ENCODE measurements at regions not wholly inside any gene's neighbourhood (a gene's known extent, or its start where the extent isn't known, plus 50 kb on each side); places are given as distances from the start of the nearest gene placed in this dataset.

DNA sequence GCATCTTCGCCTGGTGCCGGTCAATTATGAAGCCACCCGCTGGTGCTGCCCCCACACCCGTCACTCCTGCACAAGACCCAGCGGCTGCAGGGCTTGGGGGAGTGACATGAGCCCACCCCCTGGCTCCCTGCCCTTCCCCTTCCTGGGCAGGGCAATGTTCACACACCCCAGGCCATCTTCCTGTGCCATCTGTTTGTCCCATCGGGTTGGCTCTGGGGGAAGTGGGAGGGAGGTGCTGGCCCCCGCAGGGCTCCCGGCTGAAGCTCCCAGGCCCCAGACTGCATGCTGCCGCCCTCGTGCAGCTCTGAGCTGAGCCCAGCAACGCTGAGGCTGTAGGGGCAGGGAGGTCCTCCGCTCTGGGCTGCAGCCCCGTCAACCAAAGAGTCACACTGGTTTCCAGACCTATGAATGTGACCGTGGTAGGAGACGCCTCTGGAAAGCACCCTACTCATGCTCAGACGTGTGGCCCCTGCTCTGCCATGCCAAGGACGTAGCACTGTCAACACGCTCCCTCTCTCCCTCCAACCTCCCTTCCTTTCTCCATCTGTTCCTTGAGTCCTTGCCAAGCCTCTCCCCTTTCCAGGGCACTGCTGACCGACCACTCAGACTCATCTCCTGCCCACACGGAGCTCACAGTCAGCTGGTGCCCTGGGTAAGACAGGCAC is 140.4 kb downstream of the ENGASE start:
- no peak for DNase-seq

DNA sequence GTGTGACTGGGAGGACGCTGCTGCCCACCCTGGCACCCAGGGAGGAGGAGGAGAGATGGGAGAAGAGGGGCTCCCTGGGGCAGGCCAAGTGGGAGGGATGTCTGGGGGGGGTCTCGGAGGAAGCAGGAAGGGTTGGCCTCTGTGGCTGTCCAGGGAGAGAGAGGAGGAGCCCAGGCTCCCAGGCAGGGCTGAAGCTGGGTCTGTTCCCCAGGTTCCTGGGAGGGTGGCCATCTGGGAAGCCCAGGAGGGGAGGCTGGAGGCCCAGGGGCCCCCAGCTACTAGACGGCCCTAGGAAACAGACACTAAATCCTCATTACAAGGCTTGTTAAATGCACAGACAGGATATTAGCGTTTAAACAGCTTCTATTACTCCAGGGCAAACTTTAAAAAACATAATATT is 139.8 kb downstream of the ENGASE start:
- DNase-seq: no peak

DNA sequence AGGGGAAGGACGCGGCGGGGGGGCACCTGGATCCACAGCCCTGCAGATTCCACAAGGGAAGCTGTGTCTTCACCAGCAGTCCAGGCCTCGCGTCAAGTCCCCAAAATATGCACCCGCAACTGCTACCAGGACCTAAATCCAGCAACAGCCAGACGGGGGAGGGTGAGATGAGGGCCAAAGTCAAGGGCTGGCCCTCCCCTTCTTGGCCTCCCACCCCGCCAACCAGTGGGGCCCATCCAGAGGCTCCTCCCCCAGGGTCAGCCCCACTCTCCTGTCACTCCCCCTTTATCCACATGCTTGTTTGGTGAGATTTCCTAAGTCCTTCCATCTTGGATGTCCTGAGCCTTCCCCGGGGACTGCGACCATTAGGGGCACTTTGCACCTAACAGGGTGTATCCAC is 138.7 kb downstream of the ENGASE start:
- no peak for DNase-seq

- DNase-seq: no peak
These were observed 137.8 kb downstream of the ENGASE start for GRCh38 chr17:79212149-79213087.

- DNase-seq: no peak
These were observed 136.6 kb downstream of the ENGASE start for GRCh38 chr17:79211061-79211770.

DNA sequence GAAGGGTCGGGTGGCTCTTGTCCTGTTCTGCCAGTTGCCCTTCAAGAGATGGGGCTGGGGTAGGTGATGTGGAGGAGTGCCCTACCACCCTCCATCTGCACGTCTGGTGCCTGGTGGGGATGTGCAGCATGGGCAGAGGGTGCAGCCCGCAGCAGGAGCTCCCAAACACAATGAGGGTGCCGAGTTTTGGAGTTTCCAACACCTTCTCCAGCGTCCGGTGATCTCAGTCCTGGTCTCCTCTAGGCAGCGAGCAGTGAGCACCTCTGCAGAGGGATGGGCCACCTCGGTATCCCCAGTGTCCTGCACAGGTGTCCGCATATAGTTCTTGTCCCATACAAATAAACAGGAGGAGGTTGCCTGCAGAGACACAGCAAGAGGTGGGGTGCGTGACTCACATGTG is 136.0 kb downstream of the ENGASE start:
- no peak for DNase-seq

- DNase-seq: no peak
These were observed 133.3 kb downstream of the ENGASE start for GRCh38 chr17:79207960-79208359.

DNA sequence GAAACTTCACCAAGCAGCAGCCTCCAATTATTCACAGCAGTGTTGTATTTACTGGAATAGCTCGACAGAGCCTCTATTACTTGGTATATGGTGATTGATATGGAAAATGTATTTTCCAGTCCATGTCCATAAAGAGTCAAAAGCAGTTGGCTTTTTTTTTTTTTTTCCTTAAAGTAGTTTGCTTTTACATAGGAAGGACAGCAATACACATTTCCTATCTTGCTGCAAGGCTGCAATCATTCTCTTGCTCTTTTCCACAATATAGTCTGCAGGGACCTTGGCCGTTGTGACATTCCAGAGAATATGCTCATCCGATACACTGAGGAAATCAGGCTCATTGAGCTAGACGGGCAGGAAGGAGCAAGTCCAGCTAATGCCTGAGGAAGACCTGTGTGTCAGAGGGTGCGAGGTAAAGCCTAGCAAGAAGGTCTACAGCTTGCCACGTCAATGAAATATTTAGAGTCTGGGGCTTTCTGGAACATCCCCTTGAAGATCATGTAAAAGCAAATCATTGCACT is 131.1 kb downstream of the ENGASE start:
- no peak for DNase-seq

GRCh38 chr17:79204261-79204660 is 129.6 kb downstream of the ENGASE start:
- DNase-seq: no peak

DNA sequence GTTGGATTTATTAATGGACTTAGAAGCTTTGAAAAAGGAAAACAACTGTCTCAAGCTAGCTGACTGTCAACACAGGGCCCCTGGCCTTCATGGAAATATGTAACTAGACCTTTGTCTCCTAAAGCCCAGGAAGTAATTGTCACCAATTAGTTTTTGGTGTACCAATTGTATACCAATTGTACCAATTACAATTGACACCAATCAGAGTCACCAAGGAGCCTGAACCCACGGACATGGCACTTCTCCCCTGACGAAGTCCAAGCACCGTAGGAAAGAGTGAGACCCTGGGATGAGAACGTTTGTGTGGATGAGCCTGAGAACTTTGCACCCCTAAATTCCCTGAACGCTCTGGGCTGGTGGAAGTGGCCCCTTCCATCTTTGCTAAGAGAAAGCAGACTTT is 129.0 kb downstream of the ENGASE start:
- DNase-seq: no peak

DNA sequence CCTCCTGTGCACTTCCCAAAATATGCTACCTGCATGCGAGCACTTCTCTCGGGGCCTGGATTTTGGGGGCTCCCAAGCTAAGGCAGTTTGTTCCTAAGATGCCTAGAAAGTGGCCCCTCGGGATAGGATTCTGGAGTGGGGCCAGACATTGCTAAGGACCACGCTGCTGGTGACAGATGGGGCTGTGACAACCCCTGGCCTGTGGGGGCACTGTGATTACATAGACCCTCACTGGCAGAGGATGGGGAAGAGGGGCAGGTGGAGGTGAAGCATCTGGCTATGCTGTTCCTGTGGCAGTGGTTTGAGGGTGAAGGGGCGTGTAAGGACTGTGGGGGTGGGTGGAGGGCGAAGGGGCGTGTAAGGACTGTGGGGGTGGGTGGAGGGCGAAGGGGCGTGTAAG is 128.4 kb downstream of the ENGASE start:
- DNase-seq: no peak

GRCh38 chr17:79202480-79202879 is 127.9 kb downstream of the ENGASE start:
- no peak for DNase-seq

GRCh38 chr17:79201536-79202227 is 127.1 kb downstream of the ENGASE start:
- DNase-seq: no peak

DNA sequence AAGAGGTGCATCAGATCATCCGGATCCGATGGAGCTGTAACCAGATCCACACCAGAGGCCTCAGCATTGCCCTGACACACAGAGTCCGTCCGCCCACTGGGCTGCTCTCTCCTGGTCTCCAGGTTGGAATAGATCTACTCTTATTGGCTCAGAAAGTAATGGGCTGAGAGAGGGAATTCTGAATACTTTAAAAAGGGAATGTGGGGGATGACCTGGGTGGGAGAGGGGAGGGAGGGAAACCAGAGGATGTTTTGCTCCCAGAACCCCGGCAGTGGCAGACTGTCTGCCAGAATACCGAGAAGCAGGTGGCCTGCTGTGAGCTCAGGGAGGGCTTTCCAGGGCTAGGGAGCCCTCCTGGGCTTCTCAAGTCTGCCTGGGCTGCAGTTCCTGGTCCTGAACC is 126.5 kb downstream of the ENGASE start:
- DNase-seq: no peak

DNA sequence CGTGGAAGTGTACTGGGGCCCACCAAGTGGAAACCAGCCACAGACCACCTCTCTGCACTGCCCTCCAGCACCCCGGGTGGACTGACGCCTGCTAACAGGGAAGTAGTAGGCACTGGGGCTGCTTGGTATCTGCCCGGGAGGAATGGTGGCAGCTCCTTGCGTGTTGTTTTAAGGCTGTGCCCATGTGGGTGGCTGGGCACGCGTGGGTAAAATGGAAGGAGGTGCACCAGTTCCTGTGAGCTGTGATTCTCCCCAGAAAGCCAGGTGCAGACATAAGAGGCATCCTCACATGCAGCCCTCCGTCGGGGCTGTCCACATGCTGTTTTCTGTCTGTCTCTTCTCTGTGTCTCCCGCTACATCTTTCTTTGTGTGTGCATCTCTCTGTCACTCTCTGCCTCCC is 122.3 kb downstream of the ENGASE start:
- DNase-seq: no peak

GRCh38 chr17:79192503-79193351 is 118.1 kb downstream of the ENGASE start:
- DNase-seq: no peak

GRCh38 chr17:79191270-79191934 is 116.8 kb downstream of the ENGASE start:
- no peak for DNase-seq

DNA sequence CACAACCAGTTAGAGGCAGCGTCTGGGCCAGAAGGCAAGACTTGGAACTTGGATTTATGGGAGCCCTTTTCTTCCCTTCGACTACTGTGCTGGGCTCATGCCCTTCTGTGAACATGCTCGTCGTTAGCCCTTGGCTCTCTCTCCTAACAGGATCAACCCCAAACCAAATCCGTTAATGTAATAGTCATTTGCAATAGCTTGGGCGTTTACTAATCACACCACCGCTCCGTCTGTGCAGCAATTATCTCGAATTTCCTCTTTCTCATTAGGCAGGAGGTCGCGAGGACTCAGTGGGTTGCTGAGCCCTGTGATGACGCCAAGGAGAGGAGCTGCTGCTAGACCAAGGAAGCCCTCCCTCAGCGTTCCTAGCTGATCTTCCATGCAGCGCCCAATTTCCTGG is 114.7 kb downstream of the ENGASE start:
- DNase-seq: no peak

GRCh38 chr17:79188685-79189084 is 114.1 kb downstream of the ENGASE start:
- no peak for DNase-seq

- DNase-seq: peak in 1 of 2 experiments; percentile 20
These were observed 113.4 kb downstream of the ENGASE start for GRCh38 chr17:79188048-79188447.

- DNase-seq: no peak
These were observed 112.6 kb downstream of the ENGASE start for GRCh38 chr17:79187186-79187585.

Data from NCI-H1930 (cell line).